Endodermal cell (in vitro differentiated cells): ENCODE measurements at regions not wholly inside any gene's neighbourhood (a gene's known extent, or its start where the extent isn't known, plus 50 kb on each side); places are given as distances from the start of the nearest gene placed in this dataset.

Experiments used
- DNase-seq: peaks from one replicate; pipeline ENCODE4 v3.0.0-alpha.2; 2017
- H3K27ac ChIP-seq: 2 replicates; pipeline ENCODE4 v1.5.1; 2013; ENCODE audit warnings: mild to moderate bottlenecking, low read depth, low read length, moderate library complexity
- H3K27me3 ChIP-seq: 2 replicates; pipeline ENCODE4 v1.6.1; 2013; ENCODE audit warnings: mild to moderate bottlenecking, low read length, moderate library complexity; ENCODE audit not compliant: insufficient read depth, control insufficient read depth, poor library complexity, severe bottlenecking
- H3K36me3 ChIP-seq: 2 replicates; pipeline ENCODE4 v1.7.0; 2013; ENCODE audit warnings: mild to moderate bottlenecking, low read length, moderate library complexity; ENCODE audit not compliant: control insufficient read depth, insufficient read depth
- H3K4me1 ChIP-seq: one replicate; pipeline ENCODE4 v1.7.0; 2013; ENCODE audit warnings: low read length; ENCODE audit not compliant: control insufficient read depth, insufficient read depth
- H3K4me3 ChIP-seq: 2 replicates; pipeline ENCODE4 v1.5.1; 2013; ENCODE audit warnings: mild to moderate bottlenecking, low read length, moderate library complexity
- H3K9ac ChIP-seq: 2 replicates; pipeline ENCODE4 v1.6.1; 2013; ENCODE audit warnings: mild to moderate bottlenecking, low read length, moderate library complexity; ENCODE audit not compliant: poor library complexity, severe bottlenecking; ENCODE audit errors: extremely low read depth
- H3K9me3 ChIP-seq: 2 replicates; pipeline ENCODE4 v1.6.1; 2013; ENCODE audit warnings: mild to moderate bottlenecking, low read length, moderate library complexity; ENCODE audit not compliant: control insufficient read depth
- H3K27ac Mint-ChIP-seq: 2 replicates; pipeline ENCODE4 v1.8.0; 2020; ENCODE audit warnings: mixed read lengths
- H3K27me3 Mint-ChIP-seq: 2 replicates; pipeline ENCODE4 v1.8.0; 2021; ENCODE audit warnings: mild to moderate bottlenecking, mixed read lengths; ENCODE audit not compliant: insufficient read depth
- H3K36me3 Mint-ChIP-seq: 2 replicates; pipeline ENCODE4 v1.8.0; 2020; ENCODE audit warnings: low read depth, mixed read lengths
- H3K4me1 Mint-ChIP-seq: 2 replicates; pipeline ENCODE4 v1.8.0; 2020; ENCODE audit warnings: mixed read lengths
- H3K4me3 Mint-ChIP-seq: 2 replicates; pipeline ENCODE4 v1.8.0; 2020; ENCODE audit warnings: mild to moderate bottlenecking, moderate library complexity, mixed read lengths
- H3K9me3 Mint-ChIP-seq: 2 replicates; pipeline ENCODE4 v1.8.0; 2020; ENCODE audit warnings: mild to moderate bottlenecking, mixed read lengths
- WGBS, 2 experiments: methylation state at CpG; one replicate each; pipeline versions ENCODE4 v1.1.5 to v1.1.7; 2013; ENCODE audit warnings: missing lambda C conversion rate in 2 of 2, mixed read lengths in 1 of 2; ENCODE audit not compliant: insufficient coverage in 1 of 2, insufficient read length in 1 of 2; 5-methylcytosine and 5-hydroxymethylcytosine counted together
- TF ChIP-seq, protein P1 (sequence below): fragments of 200-600 bp; sonication (generic); conservative IDR thresholded peaks from 2 replicates; pipeline ENCODE4 v1.5.0; 2021; ENCODE audit warnings: antibody characterized with exemption, mild to moderate bottlenecking

DNA sequence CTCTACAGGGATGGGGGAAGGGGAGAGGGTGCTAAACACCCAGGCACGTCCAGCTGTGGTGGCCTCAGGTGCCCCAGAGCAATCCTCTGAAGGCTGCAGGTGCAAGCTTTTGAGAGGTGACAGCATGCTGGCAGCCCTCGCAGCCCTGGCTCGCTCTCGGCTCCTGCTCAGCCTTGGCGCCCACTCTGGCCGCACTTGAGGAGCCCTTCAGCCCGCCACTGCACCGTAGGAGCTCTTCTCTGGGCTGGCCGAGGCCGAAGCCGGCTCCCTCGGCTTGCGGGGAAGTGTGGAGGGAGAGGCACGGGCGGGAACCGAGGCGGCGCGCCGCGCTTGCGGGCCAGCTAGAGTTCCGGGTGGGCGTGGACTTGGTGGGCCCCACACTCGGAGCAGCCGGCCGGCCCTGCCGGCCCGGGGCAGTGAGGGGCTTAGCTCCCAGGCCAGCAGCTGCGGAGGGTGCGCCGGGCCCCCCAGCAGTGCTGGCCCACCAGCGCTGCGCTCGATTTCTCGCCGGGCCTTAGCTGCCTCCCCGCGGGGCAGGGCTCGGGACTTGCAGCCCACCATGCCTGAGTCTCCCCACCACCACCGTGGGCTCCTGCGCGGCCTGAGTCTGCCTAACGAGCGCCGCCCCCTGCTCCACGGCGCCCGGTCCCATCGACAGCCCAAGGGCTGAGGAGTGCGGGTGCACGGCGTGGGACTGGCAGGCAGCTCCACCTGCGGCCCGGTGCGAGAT, 112.1 kb downstream of the TRIM29 start:
- Histone ChIP-seq H3K4me1 (peaks cover 13% of the 10 kb centered on the region), H3K36me3 (no peaks in the 10 kb centered on the region), H3K4me3 (no peak overlapping the region), H3K27me3 (no peaks in the 10 kb centered on the region), H3K27ac (no peak overlapping the region), H3K9ac (no peak overlapping the region), H3K9me3 (no peaks in the 10 kb centered on the region)
- no peaks in the 10 kb centered on the region for H3K36me3 Mint-ChIP-seq
- peaks cover 10% of the 10 kb centered on the region for H3K9me3 Mint-ChIP-seq
- H3K27ac Mint-ChIP-seq = no peak overlapping the region
- H3K4me3 Mint-ChIP-seq = no peak overlapping the region
- H3K4me1 Mint-ChIP-seq = peaks cover 31% of the 10 kb centered on the region
- H3K27me3 Mint-ChIP-seq = peaks cover 30% of the 10 kb centered on the region
- 95 to 99% methylated on average over 15 to 56 of the region's 56 CpGs for WGBS, 2 experiments
- no peak for DNase-seq
- TF ChIP-seq, protein P1, sequence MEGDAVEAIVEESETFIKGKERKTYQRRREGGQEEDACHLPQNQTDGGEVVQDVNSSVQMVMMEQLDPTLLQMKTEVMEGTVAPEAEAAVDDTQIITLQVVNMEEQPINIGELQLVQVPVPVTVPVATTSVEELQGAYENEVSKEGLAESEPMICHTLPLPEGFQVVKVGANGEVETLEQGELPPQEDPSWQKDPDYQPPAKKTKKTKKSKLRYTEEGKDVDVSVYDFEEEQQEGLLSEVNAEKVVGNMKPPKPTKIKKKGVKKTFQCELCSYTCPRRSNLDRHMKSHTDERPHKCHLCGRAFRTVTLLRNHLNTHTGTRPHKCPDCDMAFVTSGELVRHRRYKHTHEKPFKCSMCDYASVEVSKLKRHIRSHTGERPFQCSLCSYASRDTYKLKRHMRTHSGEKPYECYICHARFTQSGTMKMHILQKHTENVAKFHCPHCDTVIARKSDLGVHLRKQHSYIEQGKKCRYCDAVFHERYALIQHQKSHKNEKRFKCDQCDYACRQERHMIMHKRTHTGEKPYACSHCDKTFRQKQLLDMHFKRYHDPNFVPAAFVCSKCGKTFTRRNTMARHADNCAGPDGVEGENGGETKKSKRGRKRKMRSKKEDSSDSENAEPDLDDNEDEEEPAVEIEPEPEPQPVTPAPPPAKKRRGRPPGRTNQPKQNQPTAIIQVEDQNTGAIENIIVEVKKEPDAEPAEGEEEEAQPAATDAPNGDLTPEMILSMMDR = no peak

DNA sequence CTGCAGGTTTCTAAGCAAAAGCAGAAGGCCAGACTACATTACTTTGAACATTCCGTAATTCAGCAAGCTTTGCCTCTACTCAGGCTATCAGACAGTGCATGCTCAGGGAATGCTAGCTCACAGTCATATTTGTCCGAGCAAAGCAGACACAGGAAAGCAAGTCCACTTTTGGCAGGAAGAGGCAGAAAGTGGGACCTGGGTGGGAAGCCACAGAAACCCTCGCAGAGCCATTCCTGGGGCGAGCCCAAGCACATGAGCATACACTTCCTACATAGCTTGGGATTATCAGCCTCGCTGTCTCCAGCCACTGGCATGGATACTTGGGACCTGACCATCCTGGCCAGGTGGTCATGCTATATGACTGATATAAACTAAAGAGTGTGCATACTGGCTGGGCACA, 113.3 kb downstream of the TRIM29 start:
- peaks cover 8% of the 10 kb centered on the region for H3K9me3 Mint-ChIP-seq
- WGBS, 2 experiments = 93 to 95% methylated on average over 3 to 5 of the region's 5 CpGs
- H3K4me1 Mint-ChIP-seq = peaks cover 20% of the 10 kb centered on the region
- H3K27me3 Mint-ChIP-seq = peaks cover 30% of the 10 kb centered on the region
- no peaks in the 10 kb centered on the region for H3K9me3 ChIP-seq
- H3K27ac Mint-ChIP-seq = no peak overlapping the region
- H3K4me3 ChIP-seq = no peak overlapping the region
- TF ChIP-seq, protein P1 = no peak
- H3K4me3 Mint-ChIP-seq = no peak overlapping the region
- H3K36me3 ChIP-seq = no peaks in the 10 kb centered on the region
- no peak overlapping the region for H3K27ac ChIP-seq
- DNase-seq = no peak
- no peak overlapping the region for H3K9ac ChIP-seq
- peaks cover 13% of the 10 kb centered on the region for H3K4me1 ChIP-seq
- no peaks in the 10 kb centered on the region for H3K27me3 ChIP-seq
- no peaks in the 10 kb centered on the region for H3K36me3 Mint-ChIP-seq

DNA sequence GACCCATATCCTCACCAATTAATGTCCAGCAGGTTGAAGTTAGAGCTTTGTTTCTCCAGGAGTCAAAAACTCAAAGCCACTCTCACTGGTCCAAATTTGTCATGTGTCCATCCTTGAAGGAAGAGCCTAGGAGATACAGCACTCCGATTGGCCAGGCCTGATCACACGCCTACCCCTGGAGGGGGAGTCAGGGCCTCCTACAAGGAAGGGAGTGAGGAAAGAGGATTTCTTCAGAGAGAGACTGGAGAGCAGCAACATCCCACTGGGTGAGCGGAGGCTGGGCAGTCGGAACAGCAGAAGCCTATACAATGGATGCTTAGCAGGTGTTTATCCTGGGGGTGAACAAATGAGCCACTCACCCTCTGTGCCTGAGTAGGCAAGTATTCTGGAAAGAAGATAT, 113.9 kb downstream of the TRIM29 start:
- H3K27me3 Mint-ChIP-seq = peaks cover 33% of the 10 kb centered on the region
- no peaks in the 10 kb centered on the region for H3K36me3 Mint-ChIP-seq
- 69 to 81% methylated on average over 3 to 4 of the region's 4 CpGs for WGBS, 2 experiments
- Histone ChIP-seq H3K4me1 (peaks cover 13% of the 10 kb centered on the region), H3K36me3 (no peaks in the 10 kb centered on the region), H3K27ac (no peak overlapping the region), H3K4me3 (no peak overlapping the region), H3K9me3 (no peaks in the 10 kb centered on the region), H3K27me3 (no peaks in the 10 kb centered on the region), H3K9ac (no peak overlapping the region)
- peaks cover 8% of the 10 kb centered on the region for H3K9me3 Mint-ChIP-seq
- H3K4me1 Mint-ChIP-seq = peaks cover 20% of the 10 kb centered on the region
- no peak overlapping the region for H3K4me3 Mint-ChIP-seq
- no peak for DNase-seq
- TF ChIP-seq, protein P1 = no peak
- H3K27ac Mint-ChIP-seq = no peak overlapping the region
